GM18870 (cell line): ENCODE measurements at regions not wholly inside any gene's neighbourhood (a gene's known extent, or its start where the extent isn't known, plus 50 kb on each side); places are given as distances from the start of the nearest gene placed in this dataset.

Source experiments
- ATAC-seq: cut with Tn5 transposase; IDR thresholded peaks from one replicate; pipeline ENCODE4 v1.9.1; 2021; ENCODE audit warnings: moderate library complexity; ENCODE audit not compliant: unreplicated experiment

GRCh38 chr10:123518765-123519164 is 147.4 kb upstream of the GPR26 start:
- no peak for ATAC-seq

GRCh38 chr10:123519861-123520260 is 146.3 kb upstream of the GPR26 start:
- no peak for ATAC-seq

GRCh38 chr10:123521076-123521475 is 145.1 kb upstream of the GPR26 start:
- no peak for ATAC-seq

GRCh38 chr10:123521556-123521955 is 144.6 kb upstream of the GPR26 start:
- no peak for ATAC-seq

- ATAC-seq, result no peak
These were observed 143.3 kb upstream of the GPR26 start for GRCh38 chr10:123522702-123523312.

- no peak for ATAC-seq
These were observed 142.3 kb upstream of the GPR26 start for GRCh38 chr10:123523833-123524232.

GRCh38 chr10:123526356-123527064 is 139.6 kb upstream of the GPR26 start:
- ATAC-seq, result no peak

GRCh38 chr10:123527151-123527550 is 139.0 kb upstream of the GPR26 start:
- no peak for ATAC-seq

- no peak for ATAC-seq
These were observed 136.9 kb upstream of the GPR26 start for GRCh38 chr10:123529146-123529760.

GRCh38 chr10:123530166-123530870 is 135.8 kb upstream of the GPR26 start:
- ATAC-seq, result no peak

GRCh38 chr10:123535386-123535785 is 130.8 kb upstream of the GPR26 start:
- no peak for ATAC-seq

- no peak for ATAC-seq
These were observed 129.8 kb upstream of the GPR26 start for GRCh38 chr10:123536176-123536845.

- no peak for ATAC-seq
These were observed 128.8 kb upstream of the GPR26 start for GRCh38 chr10:123537188-123537961.

GRCh38 chr10:123538401-123539320 is 127.5 kb upstream of the GPR26 start:
- ATAC-seq, result no peak

GRCh38 chr10:123544986-123545385 is 121.2 kb upstream of the GPR26 start:
- ATAC-seq, result no peak

- ATAC-seq, result no peak
These were observed 117.4 kb upstream of the GPR26 start for GRCh38 chr10:123548770-123549169.

- no peak for ATAC-seq
These were observed 116.2 kb upstream of the GPR26 start for GRCh38 chr10:123549761-123550454.

- no peak for ATAC-seq
These were observed 115.5 kb upstream of the GPR26 start for GRCh38 chr10:123550675-123551096.

- ATAC-seq, result no peak
These were observed 114.9 kb upstream of the GPR26 start for GRCh38 chr10:123551259-123551658.
